IPS-15b (cell line): ENCODE measurements at regions not wholly inside any gene's neighbourhood (a gene's known extent, or its start where the extent isn't known, plus 50 kb on each side); places are given as distances from the start of the nearest gene placed in this dataset.

Experiments used
- H3K27me3 ChIP-seq: one replicate; pipeline ENCODE4 v1.6.1; 2013; ENCODE audit warnings: low read length; ENCODE audit not compliant: control insufficient read depth, insufficient read depth
- H3K36me3 ChIP-seq: one replicate; pipeline ENCODE4 v1.6.1; 2013; ENCODE audit warnings: low read length; ENCODE audit not compliant: control insufficient read depth, insufficient read depth
- H3K4me1 ChIP-seq: one replicate; pipeline ENCODE4 v1.6.1; 2013; ENCODE audit warnings: mild to moderate bottlenecking, low read length; ENCODE audit not compliant: control insufficient read depth, insufficient read depth
- H3K4me3 ChIP-seq: one replicate; pipeline ENCODE4 v1.5.1; 2013; ENCODE audit warnings: low read depth, low read length
- H3K9ac ChIP-seq: one replicate; pipeline ENCODE4 v1.6.1; 2013; ENCODE audit warnings: low read depth, mild to moderate bottlenecking, low read length
- H3K9me3 ChIP-seq: one replicate; pipeline ENCODE4 v1.6.1; 2013; ENCODE audit warnings: mild to moderate bottlenecking, low read length; ENCODE audit not compliant: control insufficient read depth, insufficient read depth

DNA sequence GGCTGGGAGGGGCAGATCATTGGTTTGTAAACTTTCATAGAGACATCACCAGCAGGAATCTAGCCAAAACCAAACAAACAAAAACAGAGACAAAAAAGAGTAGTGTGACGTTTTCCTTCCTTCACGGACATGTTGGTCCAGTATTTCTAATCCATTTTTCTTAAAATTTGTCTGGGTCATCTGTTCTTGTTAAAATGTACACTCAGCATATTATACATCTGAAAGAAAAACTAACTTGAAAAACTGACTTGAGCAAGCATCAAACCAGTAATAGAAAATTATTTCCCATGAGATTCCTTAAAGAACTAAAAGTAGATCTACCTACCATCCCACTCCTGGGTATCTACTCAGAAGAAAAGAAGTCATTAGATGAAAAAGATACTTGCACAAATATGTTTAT lies 164.2 kb downstream of the KLF6 start:
- Histone ChIP-seq H3K9ac (no peak overlapping the region), H3K27me3 (no peaks in the 10 kb centered on the region), H3K9me3 (peaks cover 3% of the 10 kb centered on the region), H3K4me3 (no peak overlapping the region), H3K36me3 (no peaks in the 10 kb centered on the region), H3K4me1 (peaks cover 7% of the 10 kb centered on the region)

DNA sequence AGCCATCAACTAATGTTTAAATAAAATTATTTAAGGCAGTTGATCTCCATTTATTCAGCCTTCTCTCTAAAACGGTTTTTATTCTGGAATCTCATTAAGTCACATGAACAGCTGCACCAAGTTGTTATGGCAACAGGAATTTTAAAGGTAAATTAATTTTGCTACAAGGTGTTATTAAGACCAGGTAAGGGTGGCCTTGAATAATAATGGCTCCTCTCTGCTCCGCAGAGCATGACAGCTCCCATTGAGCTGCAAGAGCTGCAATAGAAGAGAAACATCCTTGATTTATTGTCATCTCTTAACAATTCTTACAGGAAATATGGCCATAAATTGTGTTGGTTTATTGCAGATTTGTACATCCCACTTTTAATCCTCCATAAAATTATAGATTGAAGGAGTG lies 165.8 kb downstream of the KLF6 start:
- Histone ChIP-seq H3K9me3 (peaks cover 3% of the 10 kb centered on the region), H3K27me3 (no peaks in the 10 kb centered on the region), H3K36me3 (no peaks in the 10 kb centered on the region), H3K9ac (no peak overlapping the region), H3K4me3 (no peak overlapping the region), H3K4me1 (peaks cover 2% of the 10 kb centered on the region)

GRCh38 chr10:3616880-3617279 lies 168.1 kb downstream of the KLF6 start:
- Histone ChIP-seq H3K27me3 (no peaks in the 10 kb centered on the region), H3K9me3 (peaks cover 3% of the 10 kb centered on the region), H3K9ac (no peak overlapping the region), H3K36me3 (no peaks in the 10 kb centered on the region), H3K4me3 (no peak overlapping the region), H3K4me1 (no peaks in the 10 kb centered on the region)

GRCh38 chr10:3613318-3613717 lies 171.7 kb downstream of the KLF6 start:
- no peaks in the 10 kb centered on the region for H3K27me3 ChIP-seq
- peaks cover 3% of the 10 kb centered on the region for H3K9me3 ChIP-seq
- H3K9ac ChIP-seq, result no peak overlapping the region
- no peaks in the 10 kb centered on the region for H3K36me3 ChIP-seq
- H3K4me3 ChIP-seq, result no peak overlapping the region
- no peaks in the 10 kb centered on the region for H3K4me1 ChIP-seq

DNA sequence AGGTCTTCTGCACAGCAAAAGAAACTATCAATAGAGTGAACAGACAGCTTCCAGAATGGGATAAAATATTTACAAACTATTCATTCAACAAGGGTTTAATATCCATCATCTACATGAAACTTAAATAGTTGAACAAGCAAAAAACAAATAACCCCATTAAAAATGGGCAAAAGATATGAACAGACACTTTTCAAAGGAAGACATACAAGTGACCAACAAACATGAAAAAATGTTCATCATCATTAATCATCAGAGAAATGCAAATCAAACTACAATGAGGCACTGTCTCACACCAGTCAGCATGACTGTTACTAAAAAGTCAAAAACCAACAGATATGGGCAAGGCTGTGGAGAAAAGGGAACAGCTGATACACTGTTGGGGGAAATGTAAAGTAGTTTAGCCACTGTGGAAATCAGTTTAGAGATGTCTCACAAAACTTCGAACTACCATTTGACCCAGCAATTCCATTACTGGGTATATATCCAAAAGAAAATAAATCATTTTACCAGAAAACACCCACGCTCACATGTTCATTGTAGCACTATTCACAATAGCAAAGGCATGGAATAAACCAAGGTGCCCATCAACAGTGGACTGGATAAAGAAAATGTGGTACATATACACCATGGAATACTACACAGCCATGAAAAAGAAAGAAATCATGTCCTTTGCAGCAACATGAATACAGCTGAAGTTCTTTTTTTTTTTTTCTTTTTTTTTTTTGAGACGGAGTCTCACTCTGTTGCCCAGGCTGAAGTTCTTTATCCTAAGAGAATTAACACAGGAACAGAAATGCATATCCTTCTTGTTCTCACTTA lies 172.6 kb downstream of the KLF6 start:
- H3K36me3 ChIP-seq, result no peaks in the 10 kb centered on the region
- no peaks in the 10 kb centered on the region for H3K27me3 ChIP-seq
- H3K9me3 ChIP-seq, result peaks cover 3% of the 10 kb centered on the region
- no peaks in the 10 kb centered on the region for H3K4me1 ChIP-seq
- H3K4me3 ChIP-seq, result no peak overlapping the region
- H3K9ac ChIP-seq, result no peak overlapping the region

DNA sequence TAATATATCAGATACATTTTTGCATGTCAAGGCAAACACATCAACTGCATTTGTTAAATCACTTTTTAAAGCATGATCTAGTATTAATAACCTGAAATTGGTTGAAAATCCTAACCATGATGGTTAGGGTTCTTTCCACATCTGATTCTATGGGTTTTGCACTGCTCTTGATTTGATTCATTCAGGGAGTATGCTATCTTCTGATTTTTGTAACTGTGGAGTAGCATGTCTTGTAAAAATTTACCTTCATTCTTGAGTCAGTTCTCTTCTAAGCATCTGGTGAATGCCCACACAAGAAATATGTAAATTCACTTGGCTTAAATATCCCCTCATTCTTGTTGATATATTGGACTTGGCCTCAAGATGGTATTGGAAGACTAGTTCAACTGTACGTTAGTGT lies 178.7 kb downstream of the KLF6 start:
- Histone ChIP-seq H3K4me3 (no peak overlapping the region), H3K9me3 (no peaks in the 10 kb centered on the region), H3K27me3 (no peaks in the 10 kb centered on the region), H3K9ac (no peak overlapping the region), H3K36me3 (no peaks in the 10 kb centered on the region), H3K4me1 (no peaks in the 10 kb centered on the region)

DNA sequence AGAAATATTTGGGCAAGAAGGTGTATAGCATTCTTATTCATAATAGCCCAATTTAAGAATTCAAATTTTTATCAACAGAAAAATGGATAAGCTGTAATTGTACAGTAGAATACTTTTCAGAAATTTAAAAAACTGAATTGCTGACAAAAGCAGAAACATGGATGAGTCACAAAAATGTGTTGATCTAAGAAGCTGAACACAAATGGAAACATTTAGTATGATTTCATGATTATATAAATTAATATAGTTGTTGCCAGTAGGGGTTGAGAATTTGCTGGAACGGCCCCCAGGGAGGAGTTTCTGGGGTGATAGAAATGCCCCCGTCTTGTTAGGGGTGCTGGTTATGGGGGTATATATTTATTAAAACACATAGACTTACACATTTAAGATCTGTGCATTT lies 179.1 kb downstream of the KLF6 start:
- Histone ChIP-seq H3K4me3 (no peak overlapping the region), H3K4me1 (no peaks in the 10 kb centered on the region), H3K36me3 (no peaks in the 10 kb centered on the region), H3K9ac (no peak overlapping the region), H3K9me3 (no peaks in the 10 kb centered on the region), H3K27me3 (no peaks in the 10 kb centered on the region)

DNA sequence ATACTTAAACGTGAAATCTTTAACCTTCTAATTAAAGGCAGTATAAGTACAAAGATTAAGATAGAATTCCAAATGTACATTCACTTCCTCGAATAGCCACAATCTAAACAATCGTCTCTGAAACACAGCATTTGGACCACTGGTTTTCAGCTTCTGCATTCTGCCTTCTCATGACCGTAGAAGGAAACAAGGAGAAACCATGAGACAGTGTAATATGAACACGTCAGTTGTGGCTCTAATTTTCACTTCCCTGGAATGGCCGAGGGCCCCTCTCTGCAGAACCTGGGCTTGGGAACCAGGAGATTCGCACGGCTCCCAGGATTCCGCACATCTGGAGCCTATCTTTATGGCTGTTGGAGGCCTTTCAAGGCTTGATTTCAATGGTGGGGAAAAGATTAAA lies 189.3 kb downstream of the KLF6 start:
- Histone ChIP-seq H3K9ac (no peak overlapping the region), H3K4me1 (peaks cover 2% of the 10 kb centered on the region), H3K27me3 (no peaks in the 10 kb centered on the region), H3K4me3 (no peak overlapping the region), H3K36me3 (no peaks in the 10 kb centered on the region), H3K9me3 (no peaks in the 10 kb centered on the region)

GRCh38 chr10:3593611-3594010 lies 191.4 kb downstream of the KLF6 start:
- Histone ChIP-seq H3K9ac (no peak overlapping the region), H3K9me3 (no peaks in the 10 kb centered on the region), H3K27me3 (no peaks in the 10 kb centered on the region), H3K36me3 (no peaks in the 10 kb centered on the region), H3K4me3 (no peak overlapping the region), H3K4me1 (peaks cover 2% of the 10 kb centered on the region)

DNA sequence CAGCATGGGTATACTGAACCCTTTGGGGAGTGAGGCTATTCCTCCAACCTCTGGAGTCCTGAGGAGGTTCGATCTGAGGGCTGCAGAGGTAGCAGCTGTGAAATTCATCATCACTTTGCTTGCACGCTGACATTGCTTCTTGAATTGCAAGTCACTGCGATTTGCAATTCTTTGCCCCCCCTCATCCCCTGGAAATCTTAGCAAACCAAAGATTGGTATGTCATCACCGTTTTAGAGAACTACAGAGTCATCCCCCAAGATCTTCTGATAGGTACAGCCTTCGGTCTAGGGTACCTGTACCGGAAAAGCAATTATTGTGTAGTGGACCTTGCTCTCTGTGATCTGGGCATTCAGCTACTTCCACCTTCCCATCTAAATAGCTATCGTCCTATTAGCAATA lies 192.6 kb downstream of the KLF6 start:
- Histone ChIP-seq H3K4me3 (no peak overlapping the region), H3K4me1 (peaks cover 2% of the 10 kb centered on the region), H3K36me3 (no peaks in the 10 kb centered on the region), H3K9ac (no peak overlapping the region), H3K9me3 (no peaks in the 10 kb centered on the region), H3K27me3 (no peaks in the 10 kb centered on the region)

GRCh38 chr10:3588816-3589215 lies 196.2 kb downstream of the KLF6 start:
- Histone ChIP-seq H3K9me3 (no peaks in the 10 kb centered on the region), H3K4me1 (peaks cover 2% of the 10 kb centered on the region), H3K36me3 (no peaks in the 10 kb centered on the region), H3K27me3 (no peaks in the 10 kb centered on the region), H3K9ac (no peak overlapping the region), H3K4me3 (no peak overlapping the region)

GRCh38 chr10:3588346-3588745 lies 196.7 kb downstream of the KLF6 start:
- H3K9me3 ChIP-seq, result no peaks in the 10 kb centered on the region
- no peaks in the 10 kb centered on the region for H3K27me3 ChIP-seq
- peaks cover 2% of the 10 kb centered on the region for H3K4me1 ChIP-seq
- H3K9ac ChIP-seq, result no peak overlapping the region
- no peaks in the 10 kb centered on the region for H3K36me3 ChIP-seq
- H3K4me3 ChIP-seq, result no peak overlapping the region
